NOMO-1 treated with DMSO at 0.1 percent for 48 hours (cell line): ENCODE measurements at regions not wholly inside any gene's neighbourhood (a gene's known extent, or its start where the extent isn't known, plus 50 kb on each side); places are given as distances from the start of the nearest gene placed in this dataset.
"Not testable (repeated sequence)": the region's sequence is repeated elsewhere in the genome, so short reads cannot be mapped to it uniquely, and the experiment has no call there.

Source experiments
- DNase-seq: peaks from one replicate; lab custom pipeline; 2025; ENCODE audit not compliant: unreplicated experiment; lab: John Stamatoyannopoulos, UW

DNA sequence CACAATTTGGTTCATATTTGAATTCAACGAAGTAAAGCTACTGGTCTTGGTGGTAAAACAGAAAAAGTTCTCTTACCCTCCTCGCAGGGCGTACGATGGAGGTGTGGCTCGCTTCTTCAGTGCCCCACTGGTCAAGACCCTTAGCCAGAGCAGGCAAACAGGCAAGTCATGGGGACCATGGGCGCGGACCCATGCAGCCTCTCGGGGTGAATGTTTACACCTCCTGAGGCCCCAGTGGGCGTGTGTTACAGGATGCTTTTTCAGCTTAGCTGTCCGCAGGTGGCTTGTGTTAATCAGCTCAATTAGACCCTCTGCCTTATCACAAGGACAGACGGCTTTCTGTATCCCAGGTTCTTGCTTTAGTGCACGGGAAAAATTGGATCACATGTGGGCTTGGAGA is 991.8 kb downstream of the GBE1 start:
- DNase-seq, result no peak

DNA sequence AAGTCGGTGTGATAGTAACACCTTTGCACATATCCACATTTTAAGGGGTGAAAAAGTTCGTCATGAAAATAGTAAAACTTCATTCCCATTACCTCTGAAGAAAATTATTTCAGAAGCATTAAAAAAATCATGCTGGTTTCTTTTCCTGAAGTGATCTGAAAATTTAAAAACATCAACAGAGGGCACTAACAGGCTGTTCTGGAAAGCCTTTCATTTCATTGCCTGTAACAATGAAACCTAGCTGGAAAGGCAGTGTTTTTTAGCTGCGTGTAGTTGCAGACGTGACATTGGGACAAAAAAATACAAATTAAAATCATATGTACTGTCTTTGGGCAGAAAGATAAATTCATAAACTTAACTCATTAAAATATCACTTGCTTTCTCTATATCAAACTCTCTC is 993.8 kb downstream of the GBE1 start:
- DNase-seq, result no peak

DNA sequence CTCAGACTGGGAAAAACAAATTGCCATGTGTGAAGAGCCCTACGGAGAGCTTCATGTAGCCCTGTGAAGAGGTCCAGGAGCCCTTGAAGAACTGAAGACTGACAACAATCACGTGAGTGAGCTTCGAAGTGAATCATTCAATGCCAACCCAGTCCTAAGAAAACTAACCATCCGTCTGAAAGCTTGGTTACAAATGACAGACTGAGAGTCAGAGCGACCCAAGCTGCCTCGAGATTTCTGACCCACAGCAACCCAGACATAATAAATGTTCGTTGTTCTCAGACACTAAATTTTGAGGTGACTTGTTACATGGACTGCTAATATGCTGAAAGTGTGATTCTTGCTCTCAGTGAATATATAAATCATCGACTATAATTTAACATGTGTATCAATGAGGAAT is 987.2 kb upstream of the ROBO1 start:
- no peak for DNase-seq

DNA sequence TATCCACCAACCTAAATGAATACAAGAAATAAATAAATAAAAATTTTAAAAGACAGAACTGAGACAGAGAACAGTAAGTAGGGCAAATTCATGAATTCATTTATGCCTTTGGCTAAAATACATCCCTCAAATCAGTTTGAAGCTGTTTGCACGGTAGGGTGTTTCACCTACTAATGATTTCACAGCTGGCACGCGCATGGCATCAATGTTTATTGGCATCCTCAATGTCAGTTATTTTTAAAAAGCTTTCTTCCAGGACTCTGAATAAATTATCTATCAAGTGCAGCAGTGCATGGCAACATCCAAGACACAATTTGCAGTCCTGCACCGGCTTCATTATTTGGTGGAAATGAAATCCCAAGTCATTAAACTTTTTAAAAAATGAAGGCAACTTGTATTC is 985.2 kb upstream of the ROBO1 start:
- no peak for DNase-seq

DNA sequence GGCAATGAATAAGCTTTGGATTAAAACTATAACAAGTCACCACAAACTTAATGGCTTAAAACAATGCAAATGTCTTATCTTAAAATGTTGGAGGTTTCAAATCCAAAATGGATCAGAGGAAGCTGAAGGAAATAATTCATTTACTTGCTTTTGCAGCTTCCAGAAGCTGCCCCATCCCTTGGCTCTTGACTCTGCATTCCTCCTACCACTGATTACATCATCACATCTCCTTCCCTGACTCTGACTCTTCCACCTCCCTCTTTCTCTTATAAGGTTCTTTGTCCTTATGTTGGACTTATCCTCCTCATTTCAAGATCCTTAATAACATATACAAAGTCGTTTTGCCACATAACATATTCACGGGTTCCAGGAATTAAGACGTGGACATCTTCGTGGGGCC is 982.8 kb upstream of the ROBO1 start:
- no peak for DNase-seq

DNA sequence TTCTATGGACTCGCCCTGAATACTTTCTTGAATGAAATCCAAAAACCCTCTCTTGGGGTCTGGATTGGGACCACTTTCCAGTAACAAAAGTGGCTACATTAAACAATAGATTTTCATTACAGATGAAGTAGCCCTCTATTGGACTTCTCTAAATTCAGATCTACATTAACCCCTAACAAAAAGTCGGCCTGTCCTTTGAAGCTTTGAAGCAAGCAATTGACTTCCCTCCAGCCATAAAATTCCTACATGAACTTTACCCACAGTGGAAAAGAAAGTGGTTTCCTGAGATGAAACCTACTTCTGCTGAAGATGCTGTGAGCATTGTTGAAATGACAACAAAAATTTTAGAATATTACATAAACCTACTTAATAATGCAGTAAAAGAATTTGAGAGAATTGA is 967.1 kb upstream of the ROBO1 start:
- no peak for DNase-seq

DNA sequence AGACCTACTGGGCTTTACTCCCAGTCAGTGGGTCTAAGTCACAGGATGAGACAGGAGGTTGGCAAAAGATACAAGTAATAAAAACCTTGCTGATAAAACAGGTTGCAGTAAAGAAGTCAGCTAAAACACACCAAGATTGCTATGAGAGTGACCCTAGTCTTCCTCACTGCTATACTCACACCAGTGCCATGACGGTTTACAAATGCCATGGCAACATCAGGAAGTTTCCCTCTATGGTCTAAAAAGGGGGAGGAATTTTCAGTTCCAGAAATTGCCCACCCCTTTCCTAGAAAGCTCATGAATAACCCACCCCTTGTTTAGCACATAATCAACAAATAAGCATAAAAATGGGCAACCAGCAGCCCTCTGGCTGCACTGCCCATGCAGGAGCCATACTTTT is 966.7 kb upstream of the ROBO1 start:
- no peak for DNase-seq

DNA sequence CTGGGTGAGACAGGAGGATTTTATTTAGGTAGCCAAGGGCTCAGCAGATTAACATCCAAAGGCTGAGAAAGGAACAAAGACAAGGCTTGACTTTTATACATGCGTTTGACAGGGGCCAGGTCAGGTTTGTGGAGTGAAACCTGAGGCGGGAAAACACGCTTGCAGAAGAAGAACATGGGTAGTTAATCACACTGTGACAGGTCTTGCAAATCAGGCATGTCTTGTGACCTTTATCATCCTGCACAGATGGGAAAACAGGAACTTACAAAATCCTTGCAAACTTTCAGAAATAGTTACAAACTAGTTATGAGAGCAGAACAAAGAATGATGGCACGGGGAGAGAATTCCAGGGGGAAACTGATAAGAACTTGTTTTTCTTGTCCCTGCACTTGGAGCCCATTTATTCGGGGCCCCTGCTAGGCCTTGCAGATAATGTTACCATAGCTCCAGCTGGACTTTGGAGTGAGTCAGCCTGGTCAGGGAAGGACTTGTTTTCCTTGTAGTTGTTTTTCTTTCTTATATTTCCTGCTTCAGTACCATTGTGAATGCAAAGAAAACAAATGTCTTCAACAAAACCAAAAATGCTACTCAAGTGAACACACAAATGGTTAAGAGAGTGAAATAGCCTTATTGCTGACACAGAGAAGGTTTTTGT is 965.9 kb upstream of the ROBO1 start:
- DNase-seq, result peak; percentile 75

DNA sequence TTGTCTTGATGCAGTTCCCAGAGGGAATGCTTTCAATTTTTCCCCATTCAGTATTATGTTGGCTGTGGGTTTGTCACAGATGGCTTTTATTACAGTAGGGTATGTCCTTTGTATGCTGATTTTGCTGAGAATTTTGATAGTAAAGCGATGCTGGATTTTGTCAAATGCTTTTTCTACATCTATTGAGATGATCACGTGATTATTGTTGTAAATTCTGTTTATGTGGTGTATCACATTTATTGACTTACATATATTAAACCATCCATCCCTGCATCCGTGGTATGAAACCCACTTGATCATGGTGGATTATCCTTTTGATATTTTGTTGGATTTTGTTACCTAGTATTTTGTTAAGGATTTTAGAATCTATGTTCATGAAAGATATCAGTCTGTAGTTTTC is 959.8 kb upstream of the ROBO1 start:
- not testable (repeated sequence) for DNase-seq

DNA sequence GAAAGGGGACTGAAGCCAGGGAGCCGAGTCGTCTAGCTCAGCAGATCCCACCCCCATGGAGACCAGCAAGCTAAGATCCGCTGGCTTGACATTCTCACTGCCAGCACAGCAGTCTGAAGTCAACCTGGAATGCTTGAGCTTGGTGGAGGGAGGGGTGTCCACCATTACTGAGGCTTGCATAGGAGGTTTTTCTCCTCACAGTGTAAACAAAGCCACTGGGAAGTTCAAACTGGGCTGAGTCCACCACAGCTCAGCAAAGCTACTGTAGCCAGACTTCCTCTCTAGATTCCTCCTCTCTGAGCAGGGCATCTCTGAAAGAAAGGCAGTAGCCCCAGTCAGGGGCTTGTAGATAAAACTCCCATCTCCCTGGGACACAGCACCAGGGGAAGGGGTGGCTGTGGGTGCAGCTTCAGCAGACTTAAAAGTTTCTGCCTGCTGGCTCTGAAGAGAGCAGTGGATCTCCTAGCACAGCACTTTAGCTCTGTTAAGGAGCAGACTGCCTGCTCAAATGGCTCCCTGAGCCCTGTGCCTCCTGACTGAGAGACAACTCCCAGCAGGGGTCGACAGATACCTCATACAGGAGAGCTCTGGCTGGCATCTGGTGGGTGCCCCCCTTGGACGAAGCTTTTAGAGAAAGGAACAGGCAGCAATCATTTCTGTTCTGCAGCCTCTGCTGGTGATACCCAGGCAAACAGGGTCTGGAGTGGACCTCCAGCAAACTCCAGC is 942.0 kb upstream of the ROBO1 start:
- not testable (repeated sequence) for DNase-seq

DNA sequence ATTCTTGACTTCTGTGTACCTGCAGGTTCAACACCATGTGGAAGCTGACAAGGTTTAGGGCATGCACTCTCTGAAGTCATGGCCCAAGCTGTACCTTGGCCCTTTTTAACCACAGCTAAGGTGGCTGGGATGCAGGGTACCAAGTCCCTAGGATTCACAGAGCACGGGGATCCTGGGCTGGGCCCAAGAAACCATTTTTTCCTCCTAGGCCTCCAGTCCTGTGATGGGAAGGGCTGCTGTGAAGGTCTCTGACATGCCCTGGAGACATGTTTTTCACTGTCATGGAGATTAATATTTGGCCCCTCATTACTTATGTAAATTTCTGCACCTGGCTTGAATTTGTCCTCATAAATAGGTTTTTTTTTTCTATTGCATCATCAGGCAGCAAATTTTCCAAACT is 937.5 kb upstream of the ROBO1 start:
- DNase-seq, result no peak

DNA sequence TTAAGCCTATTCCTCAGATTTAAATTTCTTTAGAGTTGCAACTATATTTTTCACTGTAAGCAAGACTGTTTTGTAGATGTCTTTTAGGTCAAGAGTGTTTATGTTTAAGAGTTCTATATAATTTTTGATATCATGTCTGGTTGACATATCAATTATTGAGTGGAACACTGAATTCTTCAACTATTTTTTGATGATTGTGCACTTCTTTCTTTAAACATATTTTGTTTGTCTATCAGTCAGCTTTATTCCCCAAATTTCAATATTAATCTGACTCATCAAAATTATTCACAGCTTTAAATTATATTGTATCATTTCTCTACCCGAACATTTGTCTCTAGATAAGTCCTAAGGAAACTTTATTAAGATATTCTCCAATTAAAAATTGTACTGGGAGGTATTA is 933.6 kb upstream of the ROBO1 start:
- no peak for DNase-seq

DNA sequence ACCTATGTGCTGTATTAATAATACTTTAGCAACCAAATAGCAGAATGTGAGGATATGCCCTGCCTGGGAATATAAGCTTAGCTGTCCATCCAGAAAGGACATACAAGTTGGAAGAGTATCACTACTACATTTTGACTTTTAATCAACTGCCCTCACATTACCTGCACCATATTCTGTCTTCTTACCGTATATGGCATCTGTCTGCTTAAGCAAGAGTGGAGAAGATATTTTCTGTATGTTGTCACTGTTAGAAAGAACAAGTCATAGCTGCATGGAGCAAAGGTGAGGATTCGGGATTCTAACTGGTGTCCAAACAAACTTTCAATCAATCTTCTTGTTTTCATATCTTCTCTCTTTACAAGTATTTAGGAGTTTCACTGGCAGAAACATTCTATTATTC is 929.5 kb upstream of the ROBO1 start:
- DNase-seq, result no peak

DNA sequence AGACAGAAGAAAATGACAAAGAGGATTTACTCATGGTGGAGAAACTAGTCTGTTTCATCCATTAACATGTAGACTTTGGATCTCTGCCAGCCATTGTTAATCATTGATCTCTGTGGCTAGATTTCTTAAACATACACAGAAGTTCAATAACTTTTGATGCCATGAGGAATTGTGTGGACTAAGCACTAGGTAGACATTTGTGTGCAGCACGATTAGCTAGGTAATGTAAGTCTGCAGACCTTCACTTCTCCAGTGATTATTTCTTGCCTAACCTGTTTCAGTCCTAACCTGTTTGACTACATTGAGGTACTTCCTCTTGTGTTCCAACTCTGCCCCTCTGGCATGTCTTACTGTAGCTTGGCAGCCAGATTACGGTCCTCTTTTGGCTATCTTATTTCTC is 928.5 kb upstream of the ROBO1 start:
- peak; percentile 2 for DNase-seq

DNA sequence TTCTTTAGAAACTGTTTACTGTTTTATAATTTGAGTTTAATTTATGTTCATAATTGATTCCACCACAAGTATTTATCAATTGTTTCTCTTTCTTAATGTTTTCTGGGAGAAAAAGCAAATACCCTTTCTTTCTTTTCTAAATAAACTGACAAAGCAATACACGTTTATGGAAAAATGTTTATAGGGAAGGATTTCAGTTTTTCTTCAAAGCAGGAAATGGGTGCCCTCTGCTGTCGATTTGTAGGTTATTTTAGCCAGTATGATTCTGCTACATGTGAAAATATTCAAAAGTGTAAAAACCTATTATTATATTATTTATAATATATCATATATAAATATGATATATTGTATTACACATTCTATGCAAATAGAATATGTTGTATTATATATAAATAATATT is 921.0 kb upstream of the ROBO1 start:
- peak; percentile 10 for DNase-seq

DNA sequence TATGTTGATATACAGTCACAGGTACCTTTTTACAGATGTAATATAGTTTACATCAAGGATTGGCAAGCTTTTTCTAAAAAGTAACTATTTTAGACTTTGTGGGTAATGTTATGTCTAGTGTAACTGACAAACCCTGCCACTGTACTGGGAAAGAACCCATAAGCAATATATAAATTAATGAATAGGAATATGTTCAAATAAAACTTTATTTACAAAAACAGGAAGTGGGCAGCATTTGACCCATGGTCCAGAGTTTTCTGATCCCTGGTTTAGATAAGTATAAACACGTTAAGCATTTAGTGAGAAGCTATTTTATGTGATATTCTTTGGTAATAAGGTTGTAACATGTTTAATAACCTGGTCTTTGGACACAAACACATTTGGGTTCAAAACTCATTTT is 915.2 kb upstream of the ROBO1 start:
- no peak for DNase-seq

DNA sequence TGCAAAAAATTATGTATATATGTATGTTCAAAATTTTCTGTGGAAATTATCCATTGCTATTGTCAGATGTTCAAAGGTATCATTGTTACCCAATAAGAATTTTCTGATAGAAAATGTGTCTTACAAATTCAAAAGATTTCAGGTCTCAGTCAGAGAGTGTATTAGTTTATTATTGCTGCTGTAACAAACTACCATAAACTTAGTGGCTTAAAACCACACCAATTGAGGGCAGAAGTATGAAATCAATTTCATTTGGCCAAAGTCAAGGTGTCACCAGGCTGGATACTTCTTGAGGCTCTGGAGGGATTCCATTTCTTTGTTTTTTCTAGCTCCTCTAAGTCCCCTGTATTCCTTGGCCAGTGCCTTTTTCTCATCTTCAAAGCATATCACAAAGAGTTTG is 914.4 kb upstream of the ROBO1 start:
- no peak for DNase-seq

DNA sequence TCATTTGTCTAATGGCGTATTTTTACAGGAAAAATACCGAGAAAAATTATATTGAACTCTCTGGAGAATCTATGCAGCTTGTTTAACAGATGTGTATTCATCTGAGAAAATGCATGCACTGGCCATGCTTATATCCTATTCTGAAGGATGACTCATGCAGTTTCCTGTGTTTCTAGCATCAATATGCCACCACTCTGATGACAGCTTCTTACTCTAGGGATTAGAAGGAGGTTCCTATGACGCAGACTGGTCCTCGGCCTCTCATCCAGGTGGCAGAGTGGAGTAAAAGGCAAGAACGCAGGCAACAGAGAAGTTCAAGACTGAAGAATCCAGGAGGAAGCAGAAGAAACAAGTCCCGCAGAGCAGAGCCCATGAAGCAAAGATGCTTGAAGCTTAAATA is 910.0 kb upstream of the ROBO1 start:
- DNase-seq, result no peak

DNA sequence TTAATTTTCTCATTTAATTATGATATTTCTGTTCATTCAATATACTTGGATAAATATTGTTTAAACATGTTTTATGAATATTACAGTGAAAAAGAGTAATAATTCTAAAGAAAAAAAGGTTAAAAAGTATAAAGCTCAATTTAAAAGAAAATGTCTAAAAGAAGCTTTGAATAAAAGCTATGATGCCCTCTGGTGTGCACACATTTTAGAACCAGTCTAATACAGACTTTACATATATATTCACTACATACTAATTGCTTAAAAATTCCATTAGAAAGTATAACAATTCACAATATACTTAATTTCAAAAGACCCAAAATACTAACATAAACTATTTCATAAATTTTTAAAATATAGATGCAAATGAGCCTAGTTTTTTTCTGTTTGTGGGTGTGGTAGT is 909.1 kb upstream of the ROBO1 start:
- DNase-seq, result no peak

DNA sequence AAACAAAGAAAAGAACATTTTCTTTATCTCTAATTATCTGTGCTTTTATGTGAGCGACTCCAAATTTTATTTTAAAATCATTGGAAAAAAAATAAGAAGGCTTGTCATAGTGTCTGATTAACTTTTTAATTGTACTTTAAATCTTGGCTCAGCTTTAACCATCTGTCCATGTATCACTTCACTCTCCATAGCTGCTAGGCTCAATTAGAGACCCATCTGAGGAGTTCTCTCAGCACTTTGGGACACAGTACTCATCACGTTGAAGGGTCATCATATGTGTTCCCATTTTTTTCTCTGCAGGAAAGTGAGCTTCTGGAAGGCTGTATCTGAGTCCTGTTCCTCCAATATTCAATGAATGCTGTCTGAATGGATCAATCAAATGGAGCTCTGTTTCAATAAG is 908.5 kb upstream of the ROBO1 start:
- no peak for DNase-seq

DNA sequence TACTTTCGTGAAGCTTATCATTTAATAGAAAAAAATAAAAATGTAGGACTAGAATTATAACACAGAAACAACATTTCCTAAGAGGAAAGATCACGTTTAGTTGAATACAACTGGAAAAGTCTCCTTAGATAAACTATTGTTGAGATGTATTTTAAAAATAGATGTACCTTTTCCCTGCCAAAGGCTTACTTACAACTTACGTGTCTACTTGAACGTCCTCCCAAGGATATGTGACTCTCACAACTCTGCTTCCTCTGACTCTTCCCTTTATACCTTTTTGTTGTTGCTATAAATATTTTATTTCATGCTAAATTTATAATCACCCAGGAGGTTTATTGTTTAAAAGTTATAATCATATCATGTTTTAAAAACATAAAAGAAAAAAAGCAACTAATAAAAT is 908.0 kb upstream of the ROBO1 start:
- no peak for DNase-seq

DNA sequence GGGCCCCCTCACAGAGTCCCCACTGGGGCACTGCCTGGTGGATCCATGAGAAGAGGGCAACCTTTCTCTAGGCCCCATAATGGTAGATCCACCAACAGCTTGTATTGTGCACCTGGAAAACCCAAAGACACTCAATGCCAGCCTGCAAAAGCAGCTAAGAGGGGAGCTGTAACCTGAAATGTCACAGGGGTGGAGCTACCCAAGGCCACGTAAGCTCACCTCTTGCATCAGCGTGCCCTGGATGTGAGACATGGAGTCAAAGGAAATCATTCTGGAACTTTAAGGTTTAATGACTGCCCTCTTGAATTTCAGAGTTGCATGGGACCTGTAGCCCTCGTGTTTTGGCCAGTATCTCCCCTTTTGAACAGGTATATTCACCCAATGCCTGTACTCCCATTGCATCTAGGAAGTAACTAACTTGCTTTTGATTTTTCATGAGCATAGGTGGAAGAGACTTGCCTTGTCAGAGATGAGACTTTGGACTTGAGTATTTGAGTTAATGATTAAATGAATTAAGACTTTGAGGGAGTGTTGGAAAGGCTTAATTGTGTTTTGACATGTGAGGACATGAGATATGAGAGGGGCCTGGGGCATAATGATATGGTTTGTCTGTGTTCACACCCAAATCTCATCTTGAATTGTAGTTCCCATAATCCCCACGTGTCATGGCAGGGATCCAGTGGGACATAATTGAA is 900.9 kb upstream of the ROBO1 start:
- no peak for DNase-seq
